Stimulated activated CD4-positive, alpha-beta T cell treated with anti-CD3 and anti-CD28 coated beads, Interleukin-4, amount 100 ng/mL, for 48 hours (primary cell): ENCODE measurements at regions not wholly inside any gene's neighbourhood (a gene's known extent, or its start where the extent isn't known, plus 50 kb on each side); places are given as distances from the start of the nearest gene placed in this dataset.

Experiments used
- DNase-seq, 2 donors: peaks; one replicate each; pipeline ENCODE4 v3.0.0-alpha.2; 2020; ENCODE audit warnings: low read depth in 2 of 2

DNA sequence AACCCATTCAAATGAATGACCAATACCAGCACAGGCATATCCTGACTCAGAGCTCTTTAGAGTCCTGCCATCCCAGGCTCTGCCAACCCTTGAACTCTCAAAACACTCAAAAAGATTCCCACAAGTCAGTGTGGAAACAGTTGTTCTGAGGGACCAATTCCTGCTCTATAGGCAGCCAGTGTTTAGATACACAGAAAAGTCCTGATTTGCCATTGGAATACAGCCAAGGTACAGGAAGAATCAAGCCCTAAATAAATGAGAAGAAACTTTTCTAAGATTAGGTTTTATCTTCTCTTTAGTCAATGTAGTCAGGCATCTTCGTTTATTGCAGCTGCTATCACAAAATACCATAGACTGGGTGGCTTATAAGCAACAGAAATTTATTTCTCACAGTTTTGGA, 626.8 kb upstream of the ARID1B start:
- DNase-seq: no peak

DNA sequence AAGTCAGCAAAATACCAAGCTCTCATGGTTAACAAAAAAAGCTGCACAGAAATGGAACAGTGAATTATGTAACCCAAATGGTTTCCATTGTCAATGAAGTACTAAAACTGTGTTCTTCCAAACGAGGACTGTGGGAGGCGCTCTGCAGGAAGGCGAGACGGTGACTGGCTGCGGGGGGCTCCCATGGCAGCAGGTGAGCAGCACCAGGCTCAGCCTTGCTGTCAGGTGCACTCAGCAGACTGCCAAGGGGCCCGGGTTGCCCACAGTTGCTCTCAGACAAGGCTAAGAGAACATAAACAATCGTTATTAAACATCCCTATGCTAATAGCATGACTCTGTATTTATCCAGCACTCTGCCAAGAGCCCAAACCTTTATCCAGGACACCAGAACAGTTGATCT, 630.3 kb upstream of the ARID1B start:
- no peak for DNase-seq

DNA sequence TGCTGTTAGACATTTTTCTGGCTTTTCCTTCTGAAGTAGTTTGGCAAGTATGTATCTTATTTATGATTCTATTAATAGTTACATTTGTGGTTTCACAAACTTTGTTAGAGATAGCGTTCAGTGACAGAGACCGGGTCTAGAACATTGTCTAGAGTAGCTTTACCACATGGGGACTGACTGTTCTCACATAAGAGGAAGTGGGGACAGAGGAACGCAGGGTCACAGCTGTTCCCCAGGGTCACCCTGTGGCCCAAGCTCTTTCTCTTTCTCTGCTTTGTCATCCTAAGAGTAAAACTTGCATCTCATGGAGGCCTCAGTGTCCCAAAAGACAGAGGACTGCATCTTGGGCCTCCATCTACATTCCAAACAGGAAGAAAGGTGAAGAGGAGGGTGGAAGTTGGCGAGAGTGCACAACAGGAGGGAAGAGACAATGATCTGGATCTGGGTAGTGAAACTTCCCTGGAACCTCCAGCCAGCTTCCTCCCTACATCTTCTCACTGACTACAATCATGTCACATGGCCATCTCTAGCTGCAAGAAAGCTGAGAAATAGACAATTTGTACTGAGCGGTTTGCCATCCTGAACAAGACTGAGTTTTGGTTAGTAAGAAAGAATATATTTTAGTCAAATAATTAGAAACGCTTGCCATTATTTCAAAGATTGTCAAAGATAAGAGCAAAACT, 645.8 kb upstream of the ARID1B start:
- DNase-seq: no peak

DNA sequence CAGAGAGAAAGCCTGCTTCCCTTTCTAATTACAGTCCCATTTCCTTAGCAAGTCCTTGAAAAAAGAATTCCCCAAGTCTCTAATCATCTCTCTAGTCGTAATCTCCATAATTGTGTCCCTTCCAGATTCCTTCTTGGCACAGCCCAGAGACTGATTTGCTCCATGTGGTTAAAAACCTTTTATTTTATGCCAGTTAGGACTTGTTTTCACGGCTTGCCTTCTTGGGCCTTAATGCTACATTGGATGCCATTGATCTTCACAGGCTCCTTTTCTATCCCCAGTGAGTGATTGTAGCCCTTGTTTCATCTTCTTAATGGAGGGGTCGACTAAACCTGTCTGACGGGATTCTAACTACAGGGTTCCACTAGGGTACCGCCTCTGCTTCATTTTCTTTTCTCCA, 650.6 kb upstream of the ARID1B start:
- no peak for DNase-seq

DNA sequence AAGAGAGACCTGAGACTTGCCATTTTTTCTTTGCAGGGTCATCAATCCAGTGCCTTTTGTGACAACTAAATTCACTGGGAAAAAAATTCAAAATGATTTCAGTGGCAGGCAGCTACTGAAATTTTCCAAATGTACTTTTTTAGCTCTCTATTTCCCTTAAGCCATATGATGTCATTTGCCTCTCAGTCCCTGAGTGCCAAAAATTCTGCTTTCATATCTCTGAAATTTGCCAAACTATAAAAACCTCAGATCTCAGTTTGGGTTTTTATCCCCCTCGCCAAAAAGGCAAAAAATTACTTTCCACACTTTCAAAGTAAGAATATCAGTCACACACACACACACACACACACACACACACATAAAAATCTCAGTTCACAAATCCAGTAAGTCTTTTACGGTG, 651.3 kb upstream of the ARID1B start:
- DNase-seq: no peak

DNA sequence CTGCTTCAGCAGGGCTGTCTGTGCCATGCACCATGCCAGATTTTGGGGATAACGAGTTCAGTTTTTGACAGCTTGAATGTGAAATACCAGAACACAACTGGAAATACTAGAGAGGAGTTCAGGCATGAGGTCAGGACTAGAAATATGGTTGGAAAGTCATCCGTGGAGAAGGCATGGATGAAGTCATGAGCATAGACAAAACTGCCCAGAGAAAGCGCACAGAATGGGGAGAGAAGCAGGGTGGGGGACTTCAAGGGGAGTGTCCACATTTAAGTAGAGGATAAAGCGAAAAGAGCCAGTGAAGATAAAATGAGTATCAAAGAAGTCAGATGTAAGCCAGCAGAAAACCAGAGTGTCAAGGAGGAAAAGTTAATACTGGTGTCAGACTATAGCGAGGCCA, 653.4 kb upstream of the ARID1B start:
- no peak for DNase-seq

DNA sequence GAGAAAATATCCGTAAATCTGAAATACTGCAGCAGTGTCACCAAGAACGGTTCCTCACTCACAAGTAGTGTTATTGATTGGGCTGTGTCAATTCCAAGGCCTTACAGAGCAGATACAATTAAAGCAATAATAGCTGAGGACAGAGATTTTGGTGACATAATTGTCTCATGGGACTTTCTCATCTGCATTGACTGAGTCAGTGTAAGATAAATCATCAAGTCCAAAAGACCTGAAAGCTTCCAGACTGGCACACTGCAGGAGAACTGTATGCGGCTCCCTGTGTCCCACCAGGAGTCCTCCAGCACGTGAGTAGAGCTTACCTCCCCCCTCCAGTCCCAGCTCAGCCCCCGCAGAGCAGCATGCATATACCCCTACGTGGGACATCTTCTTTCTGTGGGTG, 655.2 kb upstream of the ARID1B start:
- no peak for DNase-seq

DNA sequence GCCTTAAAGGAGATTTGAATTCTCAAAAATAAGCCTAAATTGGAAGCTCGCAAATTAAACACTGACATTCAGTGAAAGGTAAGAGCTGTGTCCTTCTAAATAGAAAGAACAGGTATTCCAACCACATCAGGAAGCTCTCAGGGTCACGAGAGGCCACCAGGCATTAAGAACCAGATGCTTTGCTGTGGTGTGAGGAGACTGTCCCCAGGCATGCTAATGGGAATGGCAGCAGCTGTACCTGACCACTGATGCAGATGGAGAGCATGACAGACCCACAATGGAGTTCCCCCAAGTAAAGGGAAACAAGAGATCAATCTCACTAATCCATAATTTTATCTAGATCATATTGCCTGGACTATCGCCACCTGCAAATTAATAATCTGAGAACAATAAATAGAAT, 658.9 kb upstream of the NOX3 start:
- DNase-seq: no peak

DNA sequence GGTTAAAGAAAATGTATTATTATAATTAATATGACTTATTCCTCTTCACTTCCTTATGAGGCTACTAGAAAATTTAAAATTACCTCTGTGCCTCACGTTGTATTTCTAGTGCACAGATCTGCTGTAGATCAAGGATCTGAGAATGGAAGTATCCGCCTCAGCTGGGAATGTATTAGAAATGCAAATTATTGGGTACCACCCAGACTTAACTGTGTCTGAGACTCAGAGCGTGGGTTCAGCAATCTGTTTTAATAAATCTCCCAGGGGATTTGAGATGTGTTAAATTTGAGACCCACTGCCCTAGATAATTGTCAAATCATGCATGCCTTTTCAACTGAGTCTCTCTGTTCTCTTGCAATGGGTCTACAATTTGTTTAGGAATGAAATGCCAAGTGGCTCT, 658.0 kb upstream of the NOX3 start:
- DNase-seq: no peak

DNA sequence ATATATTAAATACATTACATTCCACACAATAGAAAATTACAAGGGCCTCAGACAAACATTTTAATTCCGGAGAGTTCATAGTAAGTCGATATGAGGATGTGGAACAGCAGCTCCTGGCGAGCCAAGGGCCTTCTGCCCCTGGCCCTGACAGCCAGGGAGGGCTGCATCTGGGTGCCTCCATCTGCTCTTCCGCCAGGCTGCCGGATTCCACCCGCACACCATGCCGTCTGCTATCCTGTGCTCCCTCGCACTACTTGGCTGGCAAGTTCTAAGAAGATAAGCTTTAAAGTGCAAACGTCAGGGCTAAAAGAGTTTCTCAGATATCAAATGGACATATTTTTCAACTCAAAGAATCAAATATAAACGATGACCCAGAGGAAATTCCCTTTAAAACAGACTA, 656.3 kb upstream of the NOX3 start:
- no peak for DNase-seq

DNA sequence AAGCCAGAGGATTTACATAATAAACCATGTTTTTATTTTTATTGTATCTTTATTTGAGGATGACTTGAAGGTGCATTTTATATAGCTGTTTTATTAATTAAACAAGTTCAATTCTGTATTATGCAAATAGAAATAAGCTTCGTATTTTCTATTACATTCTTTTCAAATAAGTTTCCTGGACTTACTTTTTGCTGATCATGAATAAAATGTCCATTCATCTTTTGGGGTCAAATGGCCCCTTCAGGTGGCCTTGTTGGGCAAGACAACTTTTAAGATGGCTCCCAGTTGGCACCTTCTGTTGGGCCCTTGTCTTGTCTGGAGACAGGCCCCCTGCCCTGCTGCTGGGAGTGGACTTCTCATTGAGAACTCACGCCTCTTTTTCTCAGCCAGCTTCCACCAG, 654.6 kb upstream of the NOX3 start:
- DNase-seq: no peak

DNA sequence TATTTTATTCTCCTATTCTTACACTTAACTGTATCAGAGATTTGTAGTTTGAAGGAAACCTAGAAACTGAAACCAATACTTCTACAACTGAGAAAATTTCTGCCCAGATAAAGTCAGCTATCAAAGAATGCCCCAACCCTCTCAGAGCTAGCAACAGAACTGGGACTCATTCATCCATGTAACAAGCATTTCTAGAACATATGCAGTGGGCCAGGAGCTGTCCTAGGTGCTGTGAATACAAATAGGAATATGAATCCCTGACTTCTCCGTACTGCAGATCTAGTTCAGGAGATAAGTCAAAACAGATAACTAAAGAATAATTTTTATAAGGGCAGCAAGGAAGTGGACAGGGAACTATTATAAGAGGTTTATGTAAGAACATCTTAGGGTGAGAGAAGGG, 654.1 kb upstream of the NOX3 start:
- DNase-seq: no peak

DNA sequence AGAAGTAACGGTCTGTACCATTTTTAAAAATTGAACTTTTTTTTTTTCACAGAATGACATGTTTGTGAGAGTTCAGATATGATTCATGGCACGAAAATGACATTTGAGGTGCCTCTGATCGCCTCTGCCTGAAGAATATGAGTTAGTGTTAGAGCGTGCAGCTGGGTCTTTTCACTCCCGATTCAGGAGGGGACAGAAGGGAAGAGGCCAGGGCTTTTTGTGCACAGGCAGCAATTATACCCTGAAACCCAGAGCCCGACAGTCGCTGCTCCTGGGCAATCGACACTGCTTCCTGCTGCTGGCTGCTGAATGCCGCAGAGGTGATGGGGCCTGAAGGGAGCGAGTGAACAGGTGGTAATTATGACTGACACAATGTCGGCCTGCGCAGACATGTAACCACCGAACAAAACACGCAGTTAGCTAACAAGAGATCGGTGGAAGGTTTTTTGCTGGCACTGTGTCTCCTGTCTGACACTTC, 652.0 kb upstream of the NOX3 start:
- no peak for DNase-seq

DNA sequence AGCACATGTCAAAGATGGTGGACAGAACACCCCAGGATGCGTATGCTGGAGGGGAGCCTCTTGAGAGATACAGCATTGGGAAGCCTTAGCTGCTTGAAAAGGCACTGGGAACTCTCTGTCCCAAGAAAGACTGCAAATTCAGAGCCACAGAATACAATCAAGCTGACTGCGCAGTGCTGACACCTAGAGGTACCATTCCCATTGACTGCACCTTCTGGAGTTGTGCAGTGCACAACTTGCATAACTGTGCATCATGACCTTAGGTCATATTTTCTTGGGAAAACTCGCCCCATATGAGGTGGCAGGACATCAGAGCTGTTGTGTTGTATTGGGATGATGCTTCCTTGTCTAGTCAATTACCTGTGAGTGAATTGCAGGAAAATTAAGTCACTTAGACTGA, 646.5 kb upstream of the NOX3 start:
- no peak for DNase-seq

DNA sequence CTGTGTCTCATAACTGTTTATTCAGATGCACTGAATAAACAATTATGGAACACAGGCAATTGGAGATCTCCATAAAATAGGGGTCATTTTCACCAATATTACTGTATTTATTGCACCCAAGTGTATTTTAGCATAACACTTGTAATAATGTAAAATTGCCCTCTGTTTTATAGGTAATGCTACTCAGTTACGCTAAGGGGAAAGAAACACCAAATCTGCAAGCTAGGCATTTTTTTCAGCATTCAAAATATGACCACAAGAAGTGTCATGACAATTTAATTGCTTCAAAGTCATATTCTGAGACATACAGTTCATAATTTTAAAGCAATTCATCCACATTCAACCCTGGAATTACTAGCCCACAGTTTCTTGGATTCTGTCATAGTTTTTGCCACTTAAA, 643.2 kb upstream of the NOX3 start:
- DNase-seq: no peak

DNA sequence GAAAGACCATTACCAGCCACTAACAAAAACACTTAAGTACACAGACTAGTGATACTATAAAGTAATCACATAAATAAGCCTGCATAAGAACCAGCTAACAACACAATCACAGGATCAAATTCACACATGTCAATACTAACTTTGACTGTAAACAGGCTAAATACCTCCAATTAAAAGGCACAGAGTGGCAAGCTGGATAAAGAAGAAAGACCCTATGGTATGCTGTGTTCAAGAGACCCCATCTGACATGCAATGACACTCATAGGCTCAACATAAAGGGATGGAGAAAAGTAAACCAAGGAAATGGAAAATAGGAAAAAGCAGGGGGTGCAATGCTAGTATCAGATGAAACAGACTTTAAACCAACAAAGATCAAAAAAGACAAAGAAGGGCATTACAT, 631.8 kb upstream of the NOX3 start:
- DNase-seq: no peak

DNA sequence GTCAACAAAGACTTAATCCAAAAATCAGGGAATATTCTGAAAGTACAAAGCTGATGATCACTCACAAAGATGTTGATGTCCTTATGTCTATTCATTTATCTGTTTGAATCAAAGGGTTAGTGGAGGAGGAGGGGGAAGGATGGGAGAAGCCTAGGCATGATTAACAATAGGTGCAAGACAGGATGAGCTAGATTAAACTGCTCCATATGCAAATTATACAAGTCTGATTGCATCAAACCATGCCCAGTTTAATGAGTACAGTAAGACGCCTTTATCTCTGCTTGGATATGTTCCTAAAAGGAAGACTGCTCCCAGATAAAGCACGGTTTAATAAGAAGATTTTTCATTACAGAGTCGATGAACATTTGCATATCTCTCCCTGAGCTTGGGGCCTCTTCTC, 626.4 kb upstream of the NOX3 start:
- DNase-seq: no peak

DNA sequence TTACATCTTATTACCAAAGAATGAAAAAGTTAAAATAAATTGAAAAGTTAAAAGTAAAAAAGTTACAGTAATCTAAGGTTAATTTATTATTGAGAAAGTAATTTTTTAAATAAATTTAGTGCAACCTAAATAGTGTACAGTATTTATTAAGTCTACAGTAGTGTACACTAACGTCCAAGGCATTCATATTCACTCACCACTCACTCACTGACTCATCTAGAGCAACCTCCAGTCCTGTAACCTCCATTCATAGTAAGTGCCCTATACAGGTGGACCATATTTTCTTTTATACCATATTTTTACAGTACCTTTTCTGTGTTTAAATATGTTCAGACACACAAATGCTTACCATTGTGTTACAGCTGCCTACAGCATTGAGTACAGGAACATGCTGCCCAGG, 624.7 kb upstream of the NOX3 start:
- DNase-seq: no peak

DNA sequence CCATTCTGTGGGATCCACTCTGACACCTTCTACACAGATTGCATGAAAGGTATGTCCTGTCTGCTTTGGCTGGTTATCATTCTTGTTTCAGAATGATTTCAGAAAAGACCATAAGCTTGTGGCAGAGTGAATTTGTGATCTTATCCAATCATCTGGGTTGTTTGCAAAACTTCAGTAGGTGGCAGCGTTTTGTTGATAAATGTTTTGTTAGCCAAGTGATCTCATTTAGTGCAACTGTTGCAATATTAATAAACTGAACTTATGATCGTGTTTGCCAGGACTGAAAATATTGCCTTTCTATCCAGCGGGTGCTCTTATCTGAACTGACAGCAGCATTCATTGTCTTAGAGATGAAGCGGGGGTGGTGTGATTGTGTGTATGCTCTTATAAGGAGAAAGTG, 613.2 kb upstream of the NOX3 start:
- no peak for DNase-seq

DNA sequence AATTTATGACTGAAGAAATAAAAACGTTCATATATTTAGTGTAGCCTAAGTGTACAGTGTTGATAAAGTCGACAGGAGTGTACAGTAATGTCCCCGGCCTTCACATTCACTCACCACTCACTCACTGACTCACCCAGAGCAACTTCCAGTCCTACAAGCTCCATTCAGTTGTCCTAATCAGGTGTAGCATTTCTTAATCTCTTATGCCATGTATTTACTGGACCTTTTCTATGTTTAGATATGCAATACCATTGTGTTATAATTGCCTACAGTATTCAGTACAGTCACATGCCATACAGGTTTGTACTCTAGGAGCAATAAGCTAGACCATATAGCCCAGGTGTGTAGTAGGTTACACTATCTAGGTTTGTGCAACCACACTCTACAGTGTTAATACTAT, 610.2 kb upstream of the NOX3 start:
- DNase-seq: no peak

DNA sequence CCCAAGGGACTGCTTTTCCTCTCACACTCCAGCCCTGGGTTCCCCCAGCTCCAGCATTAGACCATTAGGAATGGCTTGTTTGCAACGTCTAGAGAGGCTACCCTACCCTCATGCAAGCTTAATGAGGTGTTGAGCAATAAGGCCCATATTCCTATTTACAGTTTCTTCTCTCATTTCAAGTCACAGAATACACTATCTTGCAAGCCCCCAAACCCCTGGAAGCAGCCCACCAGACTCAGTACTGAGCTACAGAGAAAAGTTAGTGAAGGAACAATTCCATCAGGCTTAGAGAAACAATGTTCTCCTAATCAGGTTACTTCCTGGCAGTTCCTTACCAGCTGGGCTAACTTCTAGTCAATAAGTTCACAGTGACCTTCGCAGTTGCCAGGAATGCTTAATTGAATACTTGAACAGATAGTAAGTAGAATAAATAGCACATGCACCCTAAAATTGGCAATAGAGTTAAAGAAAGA, 606.5 kb upstream of the NOX3 start:
- no peak for DNase-seq

DNA sequence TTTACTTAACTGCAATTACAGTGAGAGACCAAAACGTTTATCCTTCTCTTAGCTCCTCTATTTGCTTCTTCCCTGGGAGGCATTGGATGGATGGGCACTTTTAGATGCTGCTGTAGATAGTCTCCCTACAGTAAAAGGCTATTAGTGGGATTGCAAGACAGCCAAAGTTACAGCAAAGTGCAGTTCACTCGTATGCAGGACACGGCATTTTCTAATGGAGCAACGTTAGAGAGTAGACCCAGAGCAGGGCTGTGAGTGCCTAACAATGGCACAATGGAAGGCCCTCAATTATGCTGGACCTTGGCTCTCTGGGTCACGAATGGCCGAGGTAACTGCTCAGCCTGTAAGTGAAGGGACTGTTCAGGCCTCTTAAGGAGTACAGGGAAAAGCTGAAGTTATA, 605.8 kb upstream of the NOX3 start:
- no peak for DNase-seq

DNA sequence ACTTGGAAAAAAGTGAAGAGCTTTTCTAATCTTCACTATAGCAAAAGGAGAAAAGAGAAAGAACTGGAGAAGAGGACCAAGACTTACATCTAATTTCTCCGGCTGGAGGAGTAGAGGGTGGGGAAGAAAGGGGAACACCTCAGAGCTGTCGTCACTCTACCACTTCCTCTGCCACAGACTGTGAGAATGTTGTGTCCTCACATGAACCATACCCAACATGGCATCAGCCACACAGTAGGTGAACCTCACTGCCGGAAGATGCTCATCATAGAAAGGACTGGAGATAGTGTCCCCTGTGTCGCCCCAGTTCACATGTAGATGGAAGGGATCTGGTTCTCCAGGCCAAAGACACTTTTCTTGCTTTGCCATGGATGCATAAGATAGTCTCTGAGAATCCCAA, 604.4 kb upstream of the NOX3 start:
- DNase-seq: no peak

DNA sequence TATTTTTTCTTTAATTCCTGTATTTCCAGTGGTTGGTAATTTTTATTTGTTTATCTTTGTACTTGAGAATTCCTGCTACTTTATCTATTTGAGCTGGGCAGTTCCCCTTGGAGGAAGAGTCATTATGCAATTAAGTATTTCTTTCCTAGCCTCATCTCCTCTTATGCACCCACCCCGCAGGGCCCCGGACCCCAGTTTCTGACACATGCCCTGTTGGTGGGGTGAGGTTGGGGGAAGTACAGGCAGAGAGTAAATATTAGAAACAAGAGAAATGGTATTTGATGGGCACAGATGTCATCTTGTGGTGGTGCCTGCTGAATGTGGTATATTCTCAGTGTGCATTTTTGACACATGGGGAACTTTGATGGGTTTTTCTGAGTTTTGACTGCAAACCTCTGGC, 602.7 kb upstream of the NOX3 start:
- DNase-seq: no peak
